ENCODE measurements at regions not wholly inside any gene's neighbourhood (a gene's known extent, or its start where the extent isn't known, plus 50 kb on each side); places are given as distances from the start of the nearest gene placed in this dataset.
"Not testable (repeated sequence)": the region's sequence is repeated elsewhere in the genome, so short reads cannot be mapped to it uniquely, and the experiment has no call there.

- H3K4me3 ChIP-seq (ENCODE audit: low read depth, low read length); DNase-seq (ENCODE audit: low read depth): not testable (repeated sequence)
Observed at GRCh38 chr6:127406722-127407121, 52.5 kb downstream of the KIAA0408 start.

GRCh38 chr6:127406122-127406521 lies 53.1 kb downstream of the KIAA0408 start:
- no peak for TF ChIP-seq CTCF (IDR thresholded peaks at IDR 0.05; ENCODE audit: insufficient read depth, low read depth, low read length)
- DNase-seq (ENCODE audit: low read depth): no peak
- H3K4me3 ChIP-seq (ENCODE audit: low read depth, low read length): no peak overlapping the region

- DNase-seq (ENCODE audit: low read depth): no peak
Observed at GRCh38 chr6:127404594-127405178, 54.5 kb downstream of the KIAA0408 start.

GRCh38 chr6:127404133-127404532 lies 55.1 kb downstream of the KIAA0408 start:
- H3K4me3 ChIP-seq (ENCODE audit: low read depth, low read length): no peak overlapping the region
- no peak for TF ChIP-seq CTCF (IDR thresholded peaks at IDR 0.05; ENCODE audit: insufficient read depth, low read depth, low read length)
- no peak for DNase-seq (ENCODE audit: low read depth)

More at GRCh38 chr6:127404594-127405178, 54.5 kb downstream of the KIAA0408 start:
- no peak overlapping the region for H3K4me3 ChIP-seq (ENCODE audit: low read depth, low read length)
- no peak for TF ChIP-seq CTCF (IDR thresholded peaks at IDR 0.05; ENCODE audit: insufficient read depth, low read depth, low read length)

- DNase-seq (ENCODE audit: low read depth): no peak
- H3K4me3 ChIP-seq (ENCODE audit: low read depth, low read length): no peak overlapping the region
- no peak for TF ChIP-seq CTCF (IDR thresholded peaks at IDR 0.05; ENCODE audit: insufficient read depth, low read depth, low read length)
Observed at GRCh38 chr6:127403636-127404035, 55.6 kb downstream of the KIAA0408 start.

GRCh38 chr6:127402890-127403617 lies 56.1 kb downstream of the KIAA0408 start:
- no peak for TF ChIP-seq CTCF (IDR thresholded peaks at IDR 0.05; ENCODE audit: insufficient read depth, low read depth, low read length)
- DNase-seq (ENCODE audit: low read depth): no peak
- H3K4me3 ChIP-seq (ENCODE audit: low read depth, low read length): no peak overlapping the region

- no peak for TF ChIP-seq CTCF (IDR thresholded peaks at IDR 0.05; ENCODE audit: insufficient read depth, low read depth, low read length)
- H3K4me3 ChIP-seq (ENCODE audit: low read depth, low read length): peak overlapping the region; percentile 4
- peak; percentile 29 for DNase-seq (ENCODE audit: low read depth)
Observed at GRCh38 chr6:127397729-127398630, 54.6 kb upstream of the ECHDC1 start.

GRCh38 chr6:127397171-127397597 lies 53.8 kb upstream of the ECHDC1 start:
- not testable (repeated sequence) for H3K4me3 ChIP-seq (ENCODE audit: low read depth, low read length)
- DNase-seq (ENCODE audit: low read depth): peak; percentile 60
